ENCODE measurements at regions not wholly inside any gene's neighbourhood (a gene's known extent, or its start where the extent isn't known, plus 50 kb on each side); places are given as distances from the start of the nearest gene placed in this dataset.
A peak's percentile ranks its signal among the peaks of the same experiment; 100 is the strongest.

DNA sequence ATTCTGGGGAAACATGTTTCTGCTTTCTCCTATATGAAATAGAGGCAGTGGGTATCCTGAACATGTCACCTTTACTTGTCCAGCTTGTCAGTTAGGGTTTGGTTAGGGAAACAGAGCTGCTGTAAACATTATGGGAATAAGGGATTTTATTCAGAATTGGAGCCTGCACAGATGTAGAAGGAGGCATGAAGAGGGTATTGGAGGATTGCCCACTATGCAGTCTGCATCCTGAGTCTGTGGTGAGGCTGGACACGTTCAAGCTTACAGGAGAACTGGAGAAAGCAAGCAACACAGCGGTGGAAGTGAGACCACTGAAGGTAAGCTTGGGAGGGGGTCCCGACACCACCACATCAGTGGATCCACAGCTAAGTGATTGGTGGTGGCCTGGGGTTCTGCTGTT lies 443.0 kb upstream of the TNP1 start:
- Histone ChIP-seq H3K79me2 (ENCODE audit: control insufficient read depth, insufficient read depth, low read length) (no peaks in the 10 kb centered on the region), H3K4me2 (ENCODE audit: control insufficient read depth, insufficient read depth) (no peak overlapping the region), H3K4me3 (no peak overlapping the region), H2AFZ (ENCODE audit: control insufficient read depth, low read depth, low read length) (no peak overlapping the region), H3K9ac (ENCODE audit: control insufficient read depth, insufficient read depth, low read length) (no peak overlapping the region), H3K36me3 (ENCODE audit: control insufficient read depth in 2 of 2, insufficient read depth in 2 of 2, low read length in 1 of 2) (no peaks in the 10 kb centered on the region), H4K20me1 (ENCODE audit: control insufficient read depth, insufficient read depth) (no peaks in the 10 kb centered on the region), H3K9me3 (replicated peaks; ENCODE audit: control insufficient read depth, insufficient read depth, low read length) (no peaks in the 10 kb centered on the region; the same call in 2 of the 3 replicates), H3K27ac (ENCODE audit: control insufficient read depth, insufficient read depth) (no peak overlapping the region), H3K27me3 (replicated peaks in 1 of 2; ENCODE audit: control insufficient read depth in 2 of 2, insufficient read depth in 2 of 2, low read length in 1 of 2) (peaks cover 0 to 2% of the 10 kb centered on the region in 2 experiments; a peak in 1 of 4 replicates), H3K4me1 (ENCODE audit: control insufficient read depth, insufficient read depth, low read length) (no peaks in the 10 kb centered on the region)
- TF ChIP-seq RELA (IDR thresholded peaks at IDR 0.05; ENCODE audit: borderline replicate concordance, partially characterized antibody) (no peak), NFIC (IDR thresholded peaks at IDR 0.05; ENCODE audit: low read depth, low read length) (no peak), TARDBP (IDR thresholded peaks at IDR 0.05; ENCODE audit: borderline replicate concordance) (no peak)
- SMC1A ChIA-PET (ENCODE audit: uncharacterized antibody, unreplicated experiment), result no interaction called here
- 10% methylated on average over 3 of the region's 3 CpGs for WGBS (ENCODE audit: insufficient coverage, insufficient replicate concordance, low lambda C conversion rate, missing lambda C conversion rate)
- in situ Hi-C loops (cut with MboI), result no loop called here
- BruUV-seq (replicated peaks), result no TSS peak
- CTCF ChIA-PET, result interaction anchor here (0.6 kb wide), 1 partner anchor 13 kb away, joined by 3 read pairs; no protein-coding TSS in a partner anchor
- POLR2A ChIA-PET, result no interaction called here
- FAIRE-seq (no peak), DNase-seq (ENCODE audit: low read depth, low spot score) (no peak), ATAC-seq (no peak)
- RAD21 ChIA-PET (ENCODE audit: unreplicated experiment), result no interaction called here
- intact Hi-C loops (cut with micrococcal nuclease; ENCODE audit: unreplicated experiment), result no loop called here

DNA sequence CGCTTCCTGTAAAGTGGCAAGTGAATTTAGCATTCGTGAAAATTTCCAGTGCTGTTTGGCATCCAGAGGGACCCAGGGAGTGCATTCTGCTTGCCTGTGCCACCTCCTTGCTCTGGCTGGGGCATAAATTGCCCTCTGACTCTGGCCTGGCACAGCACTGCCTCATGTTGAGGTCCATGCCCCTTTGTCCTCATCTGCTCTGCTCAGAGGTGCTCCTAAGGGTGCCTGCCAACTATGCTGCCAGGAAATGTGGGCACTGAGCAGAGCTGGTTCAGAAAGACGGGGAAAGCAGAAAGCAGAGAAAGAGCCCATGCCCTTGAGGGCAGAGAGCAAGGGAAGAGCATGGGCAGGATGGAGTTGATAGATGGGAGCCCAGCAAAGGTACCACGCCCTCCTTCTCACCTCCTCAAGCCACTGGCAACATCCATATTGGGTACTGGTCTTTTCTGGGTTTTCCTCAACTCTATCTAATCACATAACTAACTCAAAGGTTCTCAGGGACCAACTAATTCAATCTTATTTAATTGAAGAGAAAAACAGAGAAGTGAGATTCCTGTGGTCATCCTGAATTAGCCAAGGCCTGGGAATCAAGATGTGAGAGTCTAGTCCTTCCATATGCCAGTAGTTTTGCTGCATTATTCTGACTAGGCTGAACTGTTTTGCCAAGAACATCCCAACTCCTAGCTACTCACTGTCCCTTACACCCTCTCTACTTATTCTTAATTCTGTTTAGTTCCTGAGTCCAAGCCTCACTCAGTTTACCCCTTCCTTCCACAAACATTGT lies 441.5 kb upstream of the TNP1 start:
- Histone ChIP-seq H3K4me1 (ENCODE audit: control insufficient read depth, insufficient read depth, low read length) (no peaks in the 10 kb centered on the region), H2AFZ (ENCODE audit: control insufficient read depth, low read depth, low read length) (no peak overlapping the region), H3K27ac (ENCODE audit: control insufficient read depth, insufficient read depth) (no peak overlapping the region), H3K4me3 (no peak overlapping the region), H3K36me3 (ENCODE audit: control insufficient read depth in 2 of 2, insufficient read depth in 2 of 2, low read length in 1 of 2) (no peaks in the 10 kb centered on the region), H3K9ac (ENCODE audit: control insufficient read depth, insufficient read depth, low read length) (no peak overlapping the region), H3K9me3 (replicated peaks; ENCODE audit: control insufficient read depth, insufficient read depth, low read length) (no peaks in the 10 kb centered on the region; the same call in 1 of the 3 replicates), H3K4me2 (ENCODE audit: control insufficient read depth, insufficient read depth) (no peak overlapping the region), H3K79me2 (ENCODE audit: control insufficient read depth, insufficient read depth, low read length) (no peaks in the 10 kb centered on the region), H4K20me1 (ENCODE audit: control insufficient read depth, insufficient read depth) (no peaks in the 10 kb centered on the region), H3K27me3 (replicated peaks in 1 of 2; ENCODE audit: control insufficient read depth in 2 of 2, insufficient read depth in 2 of 2, low read length in 1 of 2) (peaks cover 0 to 2% of the 10 kb centered on the region in 2 experiments; a peak in 1 of 4 replicates)
- RAD21 ChIA-PET (ENCODE audit: unreplicated experiment), result no interaction called here
- 20% methylated on average over 4 of the region's 4 CpGs for WGBS (ENCODE audit: insufficient coverage, insufficient replicate concordance, low lambda C conversion rate, missing lambda C conversion rate)
- in situ Hi-C loops (cut with MboI) (no loop called here), intact Hi-C loops (cut with micrococcal nuclease; ENCODE audit: unreplicated experiment) (no loop called here)
- TF ChIP-seq RAD21 (IDR thresholded peaks at IDR 0.05; ENCODE audit: insufficient read depth, low read depth, low read length) (no peak), NBN (IDR thresholded peaks at IDR 0.05) (no peak), SPI1 (IDR thresholded peaks at IDR 0.05; ENCODE audit: borderline replicate concordance, insufficient read depth, low read depth, low read length) (0 out of 2 replicates have a peak, but pooled peaks have one; percentile 31), NFXL1 (IDR thresholded peaks at IDR 0.05; ENCODE audit: borderline replicate concordance) (no peak), CREB1 (IDR thresholded peaks at IDR 0.05; ENCODE audit: low read depth) (no peak)
- TF ChIP-seq, protein P1, sequence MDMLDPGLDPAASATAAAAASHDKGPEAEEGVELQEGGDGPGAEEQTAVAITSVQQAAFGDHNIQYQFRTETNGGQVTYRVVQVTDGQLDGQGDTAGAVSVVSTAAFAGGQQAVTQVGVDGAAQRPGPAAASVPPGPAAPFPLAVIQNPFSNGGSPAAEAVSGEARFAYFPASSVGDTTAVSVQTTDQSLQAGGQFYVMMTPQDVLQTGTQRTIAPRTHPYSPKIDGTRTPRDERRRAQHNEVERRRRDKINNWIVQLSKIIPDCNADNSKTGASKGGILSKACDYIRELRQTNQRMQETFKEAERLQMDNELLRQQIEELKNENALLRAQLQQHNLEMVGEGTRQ (IDR thresholded peaks at IDR 0.05; ENCODE audit: borderline replicate concordance, low read depth, low read length), result no peak
- ATAC-seq, result no peak
- SMC1A ChIA-PET (ENCODE audit: uncharacterized antibody, unreplicated experiment), result no interaction called here
- FAIRE-seq, result no peak
- no peak for DNase-seq (ENCODE audit: low read depth, low spot score)
- no TSS peak for BruUV-seq (replicated peaks)
- POLR2A ChIA-PET, result no interaction called here
- CTCF ChIA-PET, result no interaction called here

Data from GM12878 (cell line).